Activated T-cell treated with anti-CD3 and anti-CD28 coated beads, Interleukin-2, amount 50 U/mL, for 4 hours (primary cell): ENCODE measurements at regions not wholly inside any gene's neighbourhood (a gene's known extent, or its start where the extent isn't known, plus 50 kb on each side); places are given as distances from the start of the nearest gene placed in this dataset.
"Not testable (repeated sequence)": the region's sequence is repeated elsewhere in the genome, so short reads cannot be mapped to it uniquely, and the experiment has no call there.

Source experiments
- ATAC-seq, 2 donors: fragments of 200-7000 bp; cut with Tn5 transposase; one replicate each; pipeline ENCODE4 v1.10.0; 2021
- DNase-seq: peaks from one replicate; pipeline ENCODE4 v3.0.0-alpha.2; 2020
- H3K27me3 Mint-ChIP-seq: one replicate; pipeline ENCODE4 v1.8.0; 2021; ENCODE audit warnings: low read depth, mixed read lengths
- H3K36me3 Mint-ChIP-seq: one replicate; pipeline ENCODE4 v1.8.0; 2022; ENCODE audit warnings: mixed read lengths; ENCODE audit not compliant: insufficient read depth
- H3K4me1 Mint-ChIP-seq: one replicate; pipeline ENCODE4 v1.8.0; 2021; ENCODE audit warnings: low read depth, mixed read lengths
- H3K4me3 Mint-ChIP-seq: one replicate; pipeline ENCODE4 v1.8.0; 2021; ENCODE audit warnings: mild to moderate bottlenecking, moderate library complexity, mixed read lengths
- H3K9me3 Mint-ChIP-seq: one replicate; pipeline ENCODE4 v1.8.0; 2021; ENCODE audit warnings: mixed read lengths

DNA sequence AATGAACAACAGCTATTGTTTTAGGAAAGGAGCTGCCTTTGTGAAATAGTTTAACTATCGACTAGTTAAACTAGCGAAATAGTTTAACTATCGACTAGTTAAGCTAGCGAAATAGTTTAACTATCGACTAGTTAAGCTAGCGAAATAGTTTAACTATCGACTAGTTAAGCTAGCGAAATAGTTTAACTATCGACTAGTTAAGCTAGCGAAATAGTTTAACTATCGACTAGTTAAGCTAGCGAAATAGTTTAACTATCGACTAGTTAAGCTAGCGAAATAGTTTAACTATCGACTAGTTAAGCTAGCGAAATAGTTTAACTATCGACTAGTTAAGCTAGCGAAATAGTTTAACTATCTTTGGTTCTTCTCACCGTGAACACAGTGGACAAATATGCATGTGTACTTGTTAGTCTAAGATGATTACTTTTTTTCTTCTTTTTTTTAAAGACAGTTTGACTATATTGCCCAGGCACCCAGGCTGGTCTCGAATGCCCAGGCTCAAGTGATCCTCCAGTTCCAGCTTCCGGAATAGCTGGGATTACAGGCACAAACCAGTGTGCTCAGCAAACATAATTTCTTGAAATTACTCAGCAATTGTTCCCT lies 76.9 kb downstream of the PTTG1 start:
- H3K27me3 Mint-ChIP-seq, DNase-seq, H3K9me3 Mint-ChIP-seq, ATAC-seq, H3K36me3 Mint-ChIP-seq, H3K4me3 Mint-ChIP-seq: not testable (repeated sequence)
- peaks cover 15% of the 10 kb centered on the region for H3K4me1 Mint-ChIP-seq

DNA sequence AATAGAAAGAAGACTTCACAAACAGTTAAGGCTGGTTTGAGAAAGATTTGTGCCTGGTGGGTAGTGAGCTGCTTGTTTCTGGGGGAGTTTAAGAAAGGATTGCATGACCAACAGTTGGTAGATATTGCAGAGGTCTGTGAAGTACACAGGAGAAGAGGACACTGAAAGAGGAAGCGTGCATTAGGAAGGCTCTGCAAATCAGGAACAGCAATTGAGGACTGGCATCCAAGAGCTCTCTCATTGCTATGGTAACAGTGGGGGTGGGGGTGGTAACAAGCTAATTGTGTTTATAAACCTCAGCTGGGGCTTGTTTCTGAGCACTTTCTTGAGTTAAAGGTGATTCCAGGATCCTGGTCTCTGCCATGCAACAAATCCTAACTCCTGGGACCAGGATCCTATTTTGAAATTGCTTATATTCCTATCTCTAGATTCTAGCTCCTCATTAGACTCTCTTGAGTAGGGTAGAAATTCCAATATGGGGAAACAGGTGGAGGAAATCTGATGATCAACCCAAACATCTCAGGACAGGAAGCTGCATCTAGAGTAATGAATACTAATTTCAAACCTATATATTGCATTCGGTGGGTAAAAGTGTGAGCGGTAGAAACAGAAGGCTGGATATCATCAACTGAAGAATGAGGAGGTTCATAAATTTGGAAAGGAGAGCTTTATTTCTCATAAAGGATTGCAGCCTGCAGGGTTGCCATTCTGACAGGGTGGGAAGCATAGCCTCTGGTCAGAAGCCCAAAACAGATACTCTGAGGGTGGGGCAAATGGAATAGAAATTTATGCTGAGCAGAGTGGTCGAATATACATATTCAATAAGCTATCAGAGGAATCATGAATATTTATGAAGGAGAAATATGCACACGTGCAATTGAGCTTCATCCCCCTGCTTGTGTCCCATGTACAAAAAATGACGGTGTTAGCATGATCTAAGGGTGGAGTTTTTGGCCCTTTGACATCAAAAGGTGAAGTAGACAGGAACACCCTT lies 79.4 kb downstream of the PTTG1 start:
- Mint-ChIP-seq H3K27me3 (no peaks in the 10 kb centered on the region), H3K36me3 (no peaks in the 10 kb centered on the region), H3K9me3 (no peaks in the 10 kb centered on the region), H3K4me3 (no peak overlapping the region), H3K4me1 (peaks cover 16% of the 10 kb centered on the region)
- ATAC-seq (no peak), DNase-seq (no peak)

DNA sequence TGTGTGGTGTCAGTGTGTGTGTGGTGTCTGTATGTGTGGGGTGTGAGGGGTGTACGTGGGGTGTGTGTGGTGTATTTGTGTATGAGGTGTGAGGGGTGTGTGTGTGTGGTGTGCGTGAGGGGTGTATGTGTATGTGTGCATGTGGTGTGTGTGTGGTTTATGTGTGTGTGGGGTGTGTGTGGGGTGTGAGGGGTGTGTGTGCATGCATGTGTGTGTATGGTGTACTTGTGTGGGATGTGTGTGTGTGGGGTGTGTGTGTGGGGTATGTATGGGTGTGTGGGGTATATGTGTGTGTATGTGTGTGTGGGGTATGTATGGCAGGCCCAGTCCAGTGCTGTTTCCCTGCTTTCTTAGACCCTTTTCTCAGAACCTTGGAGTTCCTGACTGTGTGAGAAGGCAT lies 83.3 kb downstream of the PTTG1 start:
- H3K36me3 Mint-ChIP-seq: no peaks in the 10 kb centered on the region
- H3K4me3 Mint-ChIP-seq: no peak overlapping the region
- H3K4me1 Mint-ChIP-seq: peaks cover 33% of the 10 kb centered on the region
- DNase-seq: no peak
- H3K27me3 Mint-ChIP-seq: no peaks in the 10 kb centered on the region
- no peaks in the 10 kb centered on the region for H3K9me3 Mint-ChIP-seq
- no peak for ATAC-seq

DNA sequence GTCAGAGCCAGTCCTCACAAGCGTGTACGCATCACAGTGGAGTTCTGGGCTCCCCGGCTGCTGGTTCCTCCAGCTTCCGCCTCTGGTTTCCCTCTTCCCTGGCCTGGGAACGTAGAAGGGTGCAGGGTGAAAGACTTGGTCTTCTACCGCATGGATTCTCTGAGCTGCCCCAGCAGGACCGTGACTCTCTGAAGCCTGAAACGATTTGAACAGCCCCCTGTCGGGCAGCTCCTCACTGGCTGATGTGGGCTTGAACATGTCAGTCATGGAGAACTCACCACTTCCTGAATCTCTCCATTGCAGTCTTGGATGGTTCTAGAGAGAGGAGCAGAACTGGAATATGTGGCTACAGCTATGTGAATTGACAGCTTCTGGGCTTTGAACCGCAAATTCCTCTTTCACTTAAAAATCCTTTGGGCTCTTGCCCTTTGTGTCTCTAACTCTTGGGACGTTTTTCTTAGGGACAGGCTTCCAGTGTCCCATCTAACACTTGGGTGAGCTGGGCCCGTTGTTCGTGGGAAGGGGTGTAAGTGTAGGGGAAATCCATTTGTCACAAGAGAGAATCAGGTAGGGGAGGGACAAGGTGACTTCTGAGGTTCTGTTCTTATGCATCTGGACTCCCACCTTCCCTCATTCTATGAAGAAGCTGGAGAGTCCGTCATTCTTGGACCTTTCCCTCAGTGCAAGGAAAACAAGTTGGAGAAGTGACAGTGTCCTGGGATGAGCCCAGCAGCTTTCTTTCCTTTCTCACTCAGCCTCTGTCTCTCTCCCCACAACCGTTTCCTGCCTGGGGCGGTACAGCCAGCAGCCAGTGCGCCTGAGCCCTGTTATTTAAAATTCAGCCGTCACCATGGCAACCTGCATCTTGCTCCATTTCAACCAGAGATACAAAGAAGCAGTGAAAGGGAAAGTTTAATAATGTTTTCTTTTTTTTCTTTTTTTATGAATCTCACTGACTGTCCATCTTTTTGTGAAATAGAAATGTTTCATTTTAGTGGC lies 84.7 kb downstream of the PTTG1 start:
- ATAC-seq (peak; percentile 64 to 69), DNase-seq (peak; percentile 51)
- H3K36me3 Mint-ChIP-seq: no peaks in the 10 kb centered on the region
- peaks cover 33% of the 10 kb centered on the region for H3K4me1 Mint-ChIP-seq
- H3K4me3 Mint-ChIP-seq: peak overlapping the region; percentile 27
- no peaks in the 10 kb centered on the region for H3K9me3 Mint-ChIP-seq
- no peaks in the 10 kb centered on the region for H3K27me3 Mint-ChIP-seq

DNA sequence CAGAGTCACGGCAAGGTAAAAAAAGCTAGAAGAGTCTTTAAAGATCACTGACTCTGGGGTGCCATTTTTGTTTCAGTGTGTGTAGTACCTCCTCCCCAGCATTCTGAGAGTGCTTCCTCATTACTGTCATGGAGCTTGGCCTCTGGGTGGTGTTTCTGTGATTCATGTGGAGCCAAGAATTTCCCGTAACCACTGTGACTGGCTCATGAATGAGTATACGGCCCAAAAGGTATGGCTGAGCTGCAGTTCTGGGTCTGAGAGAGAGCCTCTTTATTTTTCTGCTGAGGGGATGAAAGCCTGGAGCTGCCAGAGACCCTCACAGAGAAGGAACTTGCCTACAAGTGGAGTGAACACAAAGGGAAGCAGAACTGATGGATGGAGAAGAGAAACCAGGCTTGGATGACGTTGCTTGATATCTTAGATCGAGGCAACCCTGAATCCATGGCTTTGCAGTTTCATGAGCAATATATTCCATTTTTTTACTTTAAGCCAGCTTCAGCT lies 85.6 kb downstream of the PTTG1 start:
- DNase-seq (no peak), ATAC-seq (peak; percentile 69 to 71)
- H3K4me1 Mint-ChIP-seq: peaks cover 33% of the 10 kb centered on the region
- H3K4me3 Mint-ChIP-seq: peak overlapping the region; percentile 25
- H3K27me3 Mint-ChIP-seq: peaks cover 1% of the 10 kb centered on the region
- no peaks in the 10 kb centered on the region for H3K36me3 Mint-ChIP-seq
- no peaks in the 10 kb centered on the region for H3K9me3 Mint-ChIP-seq

DNA sequence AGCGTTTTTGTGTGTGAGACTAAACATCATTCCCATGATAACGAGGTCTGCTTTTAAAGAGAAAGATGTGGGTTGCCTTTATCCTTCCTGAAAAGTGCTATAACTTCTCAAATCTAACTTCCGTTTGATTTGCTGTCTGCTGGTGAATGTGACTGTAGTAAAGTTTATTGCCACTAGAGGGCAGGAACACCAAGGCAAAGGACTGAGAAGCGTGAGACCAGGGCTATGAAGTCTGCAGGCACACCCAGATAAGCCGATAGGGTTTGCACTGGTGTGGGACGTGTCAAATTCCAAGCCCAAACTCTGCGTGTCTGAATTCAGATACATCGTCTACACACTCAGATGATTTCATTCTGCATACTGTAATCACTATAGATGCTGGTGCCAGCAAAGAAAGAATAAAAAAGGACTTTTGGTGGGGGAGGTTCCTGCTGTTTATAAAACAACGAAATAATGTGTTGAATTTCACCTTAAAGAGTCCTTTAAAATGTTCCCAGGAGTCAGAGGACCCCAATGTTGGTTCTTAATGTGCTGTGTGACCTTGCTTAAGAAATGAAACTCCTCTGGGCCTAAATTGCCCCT lies 87.2 kb downstream of the PTTG1 start:
- DNase-seq (peak; percentile 44), ATAC-seq (peak; percentile 64 to 69)
- peaks cover 33% of the 10 kb centered on the region for H3K4me1 Mint-ChIP-seq
- H3K36me3 Mint-ChIP-seq: no peaks in the 10 kb centered on the region
- H3K9me3 Mint-ChIP-seq: no peaks in the 10 kb centered on the region
- no peak overlapping the region for H3K4me3 Mint-ChIP-seq
- peaks cover 3% of the 10 kb centered on the region for H3K27me3 Mint-ChIP-seq

DNA sequence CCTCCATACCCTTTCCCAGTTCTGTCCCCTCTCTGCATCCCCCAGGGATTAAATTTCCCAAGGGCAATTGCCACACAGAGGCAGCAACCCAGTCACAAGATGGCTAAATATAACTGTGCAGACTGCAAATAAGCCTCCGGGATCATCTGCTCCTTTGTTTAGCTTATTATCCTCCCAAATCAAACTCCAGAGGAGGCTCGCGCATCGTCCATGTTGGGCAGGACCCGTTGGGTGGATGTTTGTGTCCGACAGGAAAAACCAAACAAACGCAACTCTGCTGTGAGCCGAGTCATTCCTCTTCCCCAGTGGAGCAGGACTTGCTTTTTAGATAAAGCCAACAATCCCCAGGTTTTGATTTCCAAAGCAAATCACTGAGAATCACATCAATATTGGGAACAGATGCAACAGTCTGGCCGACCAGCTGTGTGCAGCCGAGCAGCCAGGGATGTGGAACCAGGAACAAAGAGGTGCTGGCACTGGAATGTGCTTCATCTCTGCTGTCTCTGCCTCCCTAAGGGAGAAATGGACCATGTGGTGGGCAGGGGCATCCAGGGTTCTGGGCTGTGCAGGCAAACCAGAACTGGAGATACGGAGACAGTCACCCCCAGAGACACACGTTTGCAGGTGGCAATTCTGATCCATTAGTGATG lies 89.8 kb downstream of the PTTG1 start:
- H3K4me1 Mint-ChIP-seq: peaks cover 25% of the 10 kb centered on the region
- H3K27me3 Mint-ChIP-seq: peaks cover 3% of the 10 kb centered on the region
- DNase-seq (no peak), ATAC-seq (no peak)
- no peaks in the 10 kb centered on the region for H3K36me3 Mint-ChIP-seq
- H3K9me3 Mint-ChIP-seq: no peaks in the 10 kb centered on the region
- no peak overlapping the region for H3K4me3 Mint-ChIP-seq
